Heart right ventricle (tissue), 16 donors: ENCODE measurements at regions not wholly inside any gene's neighbourhood (a gene's known extent, or its start where the extent isn't known, plus 50 kb on each side); places are given as distances from the start of the nearest gene placed in this dataset.

ENCODE experiments used
- ATAC-seq, 8 donors: fragments of 200-7000 bp; cut with Tn5 transposase; one replicate each; pipeline ENCODE4 v1.9.1; 2020; ENCODE audit warnings: mild to moderate bottlenecking in 8 of 8, moderate library complexity in 8 of 8, moderate number of reproducible peaks in 1 of 8
- DNase-seq, 2 donors: peaks; one replicate each; pipeline ENCODE4 v3.0.0-alpha.2; 2020
- H3K27ac ChIP-seq, 10 donors: fragments of 200-600 bp; sonication (generic) in 2 of 10; one replicate each; pipeline versions ENCODE4 v1.5.0 to v1.8.0; 2020 to 2022; ENCODE audit warnings: mild to moderate bottlenecking in 3 of 10
- H3K27me3 ChIP-seq, 7 donors: fragments of 200-600 bp; one replicate each; pipeline ENCODE4 v1.8.0; 2021 to 2022; ENCODE audit warnings: mild to moderate bottlenecking in 2 of 7
- H3K36me3 ChIP-seq, 9 donors: fragments of 200-600 bp; sonication (generic) in 1 of 9; one replicate each; pipeline versions ENCODE4 v1.5.0 to v1.8.0; 2020 to 2022; ENCODE audit warnings: mild to moderate bottlenecking in 2 of 9
- H3K4me1 ChIP-seq, 9 donors: fragments of 200-600 bp; sonication (generic) in 1 of 9; one replicate each; pipeline versions ENCODE4 v1.5.0 to v1.8.0; 2020 to 2022; ENCODE audit warnings: mild to moderate bottlenecking in 4 of 9
- H3K4me3 ChIP-seq, 10 donors: fragments of 200-600 bp; sonication (generic) in 2 of 10; one replicate each; pipeline versions ENCODE4 v1.5.0 to v1.8.0; 2020 to 2022; ENCODE audit warnings: mild to moderate bottlenecking in 7 of 10, moderate library complexity in 2 of 10
- H3K9me3 ChIP-seq, 11 donors: fragments of 200-600 bp in 10 of 11; sonication (generic) in 2 of 11; one replicate each; pipeline versions ENCODE4 v1.5.0 to v1.8.0; 2013 to 2022; ENCODE audit warnings: mild to moderate bottlenecking in 2 of 11, control low read depth in 1 of 11, moderate library complexity in 1 of 11
- WGBS, 2 donors: extraction: QIAGEN DNeasy Blood & Tissue Kit; methylation state at CpG; one replicate each; pipeline ENCODE4 v1.1.7; 2013; ENCODE audit warnings: inconsistent platforms in 1 of 2; 5-methylcytosine and 5-hydroxymethylcytosine counted together
- intact Hi-C, 10 donors: fragments of 100-400 bp; cut with DNase I; formaldehyde crosslinking; loops; one replicate each; pipeline versions ENCODE4 v1.11.1 to v1.14.2; 2022
- TF ChIP-seq, protein P1 (sequence below), 9 donors: fragments of 200-600 bp; sonication (generic) in 2 of 9; IDR thresholded peaks; one replicate each; pipeline versions ENCODE4 v1.5.0 to v1.8.0; 2021 to 2022; ENCODE audit warnings: antibody characterized with exemption in 9 of 9, mild to moderate bottlenecking in 5 of 9, moderate library complexity in 1 of 9
- donor health status: Arrhythmogenic right ventricular cardiomyopathy.
- donor health status: ischemic (EF 13 %, LVEDD 7.1; RV severe dilation, severe dysfunction).
- donor health status: healthy with polysubstance abuse.
- donor health status: DM: no; HTN: yes; CAD: no.
- donor health status: DM: no; HTN: no; CAD: no.
- donor health status: ischemic (EF 25% LVEDD 6.9; RV normal size, moderate dysfunction).
- donor health status: ischemic (EF 25% LVEDD 5.7; RV mildly dilated, moderate dysfunction).
- donor health status: healthy.
- donor health status: DM: yes; HTN: yes; CAD: no.
- donor health status: Ischemic cardiomyopathy.
- donor health status: ischemic (EF 35%, LVEDD 5.7; RV mildly dilated, moderate dysfunction).
- donor health status: nonischemic (EF 11% LVEDD 7.7; RV severe dilation, severe dysfunction).
- donor health status: DM: yes; HTN: yes; CAD: no.
- donor health status: PGD.
- donor health status: ischemic (EF 29% LVEDD 5.4; RV normal size, mild dysfunction).
- donor health status: nonischemic (EF 23%, LVEDD 6.1; RV moderate dilation, normal function).

DNA sequence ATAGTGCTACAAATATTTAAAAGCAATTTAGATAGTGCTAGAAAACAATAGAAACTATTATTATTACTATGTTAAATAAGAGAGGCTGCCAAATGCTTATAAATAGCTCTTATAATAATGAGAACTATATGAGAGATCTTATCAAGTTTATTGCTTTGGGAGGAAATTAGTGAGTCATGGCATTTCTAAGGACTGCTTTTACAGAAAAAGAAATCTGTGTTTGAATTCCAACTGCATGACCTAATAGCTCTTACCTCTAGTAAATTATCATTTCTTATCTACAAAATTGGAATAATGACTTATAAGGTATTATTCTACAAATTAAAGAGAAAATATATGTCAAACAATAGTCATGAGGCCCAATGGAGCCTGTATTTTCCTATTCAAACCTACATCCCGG lies 177.2 kb downstream of the GABRG1 start:
- H3K9me3 ChIP-seq: no peaks in the 10 kb centered on the region
- no peak overlapping the region for H3K4me3 ChIP-seq
- ATAC-seq (no peak), DNase-seq (no peak)
- intact Hi-C loops: no loop called here
- no peaks in the 10 kb centered on the region for H3K27me3 ChIP-seq
- H3K36me3 ChIP-seq: no peaks in the 10 kb centered on the region
- H3K27ac ChIP-seq: no peak overlapping the region
- no peaks in the 10 kb centered on the region for H3K4me1 ChIP-seq
- 81 to 95% methylated on average over 1 of the region's 1 CpG for WGBS, 2 donors
- TF ChIP-seq, protein P1, sequence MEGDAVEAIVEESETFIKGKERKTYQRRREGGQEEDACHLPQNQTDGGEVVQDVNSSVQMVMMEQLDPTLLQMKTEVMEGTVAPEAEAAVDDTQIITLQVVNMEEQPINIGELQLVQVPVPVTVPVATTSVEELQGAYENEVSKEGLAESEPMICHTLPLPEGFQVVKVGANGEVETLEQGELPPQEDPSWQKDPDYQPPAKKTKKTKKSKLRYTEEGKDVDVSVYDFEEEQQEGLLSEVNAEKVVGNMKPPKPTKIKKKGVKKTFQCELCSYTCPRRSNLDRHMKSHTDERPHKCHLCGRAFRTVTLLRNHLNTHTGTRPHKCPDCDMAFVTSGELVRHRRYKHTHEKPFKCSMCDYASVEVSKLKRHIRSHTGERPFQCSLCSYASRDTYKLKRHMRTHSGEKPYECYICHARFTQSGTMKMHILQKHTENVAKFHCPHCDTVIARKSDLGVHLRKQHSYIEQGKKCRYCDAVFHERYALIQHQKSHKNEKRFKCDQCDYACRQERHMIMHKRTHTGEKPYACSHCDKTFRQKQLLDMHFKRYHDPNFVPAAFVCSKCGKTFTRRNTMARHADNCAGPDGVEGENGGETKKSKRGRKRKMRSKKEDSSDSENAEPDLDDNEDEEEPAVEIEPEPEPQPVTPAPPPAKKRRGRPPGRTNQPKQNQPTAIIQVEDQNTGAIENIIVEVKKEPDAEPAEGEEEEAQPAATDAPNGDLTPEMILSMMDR (IDR thresholded peaks at IDR 0.05): no peak

DNA sequence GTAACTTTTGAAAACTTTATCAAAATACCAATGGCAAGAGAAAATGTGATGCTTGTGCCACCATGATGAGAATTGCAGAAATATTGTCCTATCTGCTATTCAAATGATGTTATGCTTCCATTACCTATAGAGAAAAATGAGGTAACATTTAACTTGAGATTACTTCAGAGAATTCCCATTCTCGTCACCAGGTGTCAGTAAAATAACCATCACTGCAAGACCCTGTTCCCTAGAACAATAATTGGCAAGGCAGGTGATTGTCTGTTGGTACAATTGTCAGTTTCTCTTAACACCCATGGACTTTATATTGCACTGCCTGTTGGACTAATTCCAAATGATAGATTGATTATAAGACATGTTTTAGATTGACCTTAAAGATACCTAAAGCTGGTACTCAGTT lies 179.9 kb downstream of the GABRG1 start:
- Histone ChIP-seq H3K9me3 (no peaks in the 10 kb centered on the region), H3K4me1 (no peaks in the 10 kb centered on the region), H3K27ac (no peak overlapping the region), H3K4me3 (no peak overlapping the region), H3K36me3 (no peaks in the 10 kb centered on the region), H3K27me3 (no peaks in the 10 kb centered on the region)
- ATAC-seq (no peak), DNase-seq (no peak)
- intact Hi-C loops: no loop called here
- TF ChIP-seq, protein P1 (IDR thresholded peaks at IDR 0.05): no peak
- WGBS, 2 donors: 44 to 50% methylated on average over 1 of the region's 1 CpG

DNA sequence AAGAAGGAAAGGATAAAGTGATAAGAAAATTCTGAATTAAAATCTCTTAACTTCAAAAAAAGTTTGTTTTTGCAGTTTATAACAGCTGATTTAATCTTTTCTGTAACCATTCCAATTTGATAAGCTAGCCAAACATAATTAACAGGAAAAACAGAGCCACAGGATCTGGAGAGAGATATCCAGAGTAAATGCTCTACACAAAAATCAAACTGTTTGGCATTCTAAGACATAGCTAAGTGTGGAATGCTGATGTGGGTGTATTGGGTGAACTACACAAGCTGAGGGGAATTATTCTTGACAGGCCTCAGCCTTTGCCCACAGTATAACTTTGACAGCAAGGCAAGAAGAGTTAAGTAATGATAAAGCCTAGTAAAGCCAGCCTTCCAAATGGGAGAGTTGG lies 184.8 kb downstream of the GABRG1 start:
- ATAC-seq (no peak), DNase-seq (no peak)
- TF ChIP-seq, protein P1 (IDR thresholded peaks at IDR 0.05): no peak
- no peaks in the 10 kb centered on the region for H3K36me3 ChIP-seq
- H3K4me1 ChIP-seq: no peaks in the 10 kb centered on the region
- no peak overlapping the region for H3K4me3 ChIP-seq
- no peaks in the 10 kb centered on the region for H3K27me3 ChIP-seq
- no peak overlapping the region for H3K27ac ChIP-seq
- no peaks in the 10 kb centered on the region for H3K9me3 ChIP-seq
- intact Hi-C loops: no loop called here

DNA sequence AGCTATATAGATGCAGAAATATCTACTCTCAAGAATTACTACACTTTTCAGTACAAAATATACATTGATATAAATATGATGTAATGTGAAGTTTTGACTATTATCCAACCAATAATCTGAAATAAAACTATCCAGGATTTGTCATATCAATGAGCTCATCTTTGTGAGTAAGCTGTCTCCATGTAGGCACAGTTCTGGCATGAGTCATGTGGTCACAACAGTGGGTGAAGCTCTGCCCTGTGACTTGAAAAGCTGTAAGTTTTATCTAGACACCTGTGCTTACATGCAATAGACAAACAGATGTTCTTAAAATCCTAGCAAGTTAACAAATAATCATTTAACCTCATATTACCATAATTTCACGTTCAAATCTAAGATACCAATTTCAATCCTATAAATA lies 192.7 kb downstream of the GABRG1 start:
- Histone ChIP-seq H3K27me3 (no peaks in the 10 kb centered on the region), H3K36me3 (no peaks in the 10 kb centered on the region), H3K9me3 (no peaks in the 10 kb centered on the region), H3K27ac (no peak overlapping the region), H3K4me1 (no peaks in the 10 kb centered on the region), H3K4me3 (no peak overlapping the region)
- no peak for DNase-seq
- intact Hi-C loops: no loop called here
- WGBS, 2 donors: 46 to 58% methylated on average over 1 of the region's 1 CpG
- TF ChIP-seq, protein P1 (IDR thresholded peaks at IDR 0.05): no peak
- ATAC-seq: no peak

DNA sequence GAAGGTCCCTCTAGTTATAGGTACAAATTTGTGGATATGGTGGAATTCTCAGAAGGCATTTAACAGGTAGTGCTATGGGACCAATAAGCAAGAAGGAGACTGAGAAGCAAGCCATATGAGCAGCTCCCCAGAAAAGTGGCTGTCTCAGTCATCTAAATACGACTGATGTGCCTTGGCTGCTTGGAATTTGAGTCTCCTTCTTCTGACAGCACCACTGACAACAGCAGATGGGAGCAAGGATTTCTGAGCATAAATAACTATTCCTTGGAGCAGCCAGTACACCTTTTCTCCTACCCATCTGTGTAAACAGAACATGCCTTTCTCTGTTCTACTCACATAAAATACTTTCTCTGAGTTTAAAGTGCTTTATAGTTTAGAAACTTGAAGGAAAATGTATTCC lies 196.2 kb downstream of the GABRG1 start:
- intact Hi-C loops: loop anchor here in 1 of 10 donors (5.0 kb wide), 1 partner anchor 455 kb away; no protein-coding TSS in a partner anchor
- TF ChIP-seq, protein P1 (IDR thresholded peaks at IDR 0.05): no peak
- H3K9me3 ChIP-seq: no peaks in the 10 kb centered on the region
- 67 to 79% methylated on average over 1 of the region's 1 CpG for WGBS, 2 donors
- no peak overlapping the region for H3K27ac ChIP-seq
- no peaks in the 10 kb centered on the region for H3K4me1 ChIP-seq
- no peak overlapping the region for H3K4me3 ChIP-seq
- no peaks in the 10 kb centered on the region for H3K36me3 ChIP-seq
- no peak for DNase-seq
- H3K27me3 ChIP-seq: no peaks in the 10 kb centered on the region
- ATAC-seq: no peak
